ENCODE measurements at regions not wholly inside any gene's neighbourhood (a gene's known extent, or its start where the extent isn't known, plus 50 kb on each side); places are given as distances from the start of the nearest gene placed in this dataset.

DNA sequence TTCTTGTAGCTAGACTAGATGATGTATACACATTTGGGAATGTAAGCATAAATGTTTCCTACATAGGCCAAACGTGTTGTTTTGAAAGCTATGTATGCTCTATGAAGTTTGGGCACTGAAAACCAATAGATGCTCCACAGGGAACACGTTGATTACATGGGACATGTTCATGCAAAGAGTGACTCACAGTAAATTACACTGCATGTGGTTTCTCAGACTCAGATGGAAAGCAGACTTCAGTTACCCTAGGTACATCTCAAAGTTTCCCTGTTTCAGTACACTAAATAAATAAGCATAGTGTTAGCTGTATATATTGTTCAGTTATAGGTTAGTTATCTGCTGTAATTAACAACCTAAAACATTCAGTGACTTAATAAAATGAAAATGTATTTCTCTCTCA lies 301.9 kb upstream of the RUNX1 start:
- TF ChIP-seq ZNF121 (tag by site-specific recombination; IDR thresholded peaks at IDR 0.05) = no peak
- Histone ChIP-seq H3K4me3 (ENCODE audit: low read depth, low read length) (no peak overlapping the region), H3K9me3 (ENCODE audit: control insufficient read depth, insufficient read depth, low read depth, low read length) (no peaks in the 10 kb centered on the region), H3K36me3 (ENCODE audit: control insufficient read depth in 2 of 2, insufficient read depth in 1 of 2, low read length in 2 of 2) (no peaks in the 10 kb centered on the region), H3K4me1 (ENCODE audit: control insufficient read depth, insufficient read depth, low read length) (no peaks in the 10 kb centered on the region), H3K27ac (ENCODE audit: extremely low read depth, low read depth, low read length) (no peak overlapping the region)
- POLR2A ChIA-PET = interaction anchor here (0.6 to 1.3 kb wide), 2 partner anchors 14 to 428 kb away, joined by 3 read pairs; no protein-coding TSS in a partner anchor
- CTCF ChIA-PET = interaction anchor here (0.6 to 1.1 kb wide), 4 partner anchors 62 to 605 kb away, joined by 3 to 5 read pairs (median 4); no protein-coding TSS in a partner anchor

DNA sequence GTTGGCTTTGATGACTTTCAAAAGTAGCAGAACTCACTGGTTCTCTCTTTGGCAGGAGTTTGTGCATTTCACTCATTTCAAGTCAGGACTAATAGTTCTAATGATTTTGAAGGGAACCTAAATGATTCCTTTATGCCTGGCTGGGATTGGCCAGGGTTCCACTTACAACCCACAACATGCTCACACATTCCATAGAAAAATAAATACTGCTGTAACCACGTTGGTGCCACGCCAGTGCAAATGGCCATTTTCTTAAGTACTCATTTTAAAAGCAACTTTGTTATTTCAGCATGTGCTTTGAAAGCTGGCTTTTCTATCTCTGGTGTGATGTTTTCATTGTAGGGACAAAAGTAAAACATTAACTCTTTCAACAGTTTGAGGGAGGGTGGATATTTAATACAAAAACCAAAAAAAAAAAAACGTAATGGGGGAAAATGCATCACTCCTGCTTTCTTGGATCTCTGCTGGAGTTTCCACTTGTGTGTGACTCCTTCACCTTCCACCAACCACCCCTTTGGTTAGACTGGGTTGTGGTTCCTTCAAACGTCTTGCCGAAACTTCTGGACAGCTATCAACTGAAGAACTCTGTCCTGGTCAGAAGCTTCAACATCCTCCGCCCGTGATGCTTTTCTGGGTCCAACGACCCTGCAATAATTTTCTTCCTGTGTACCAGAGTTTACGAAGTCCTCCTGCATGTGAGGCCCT lies 300.4 kb upstream of the RUNX1 start:
- Histone ChIP-seq H3K36me3 (ENCODE audit: control insufficient read depth in 2 of 2, insufficient read depth in 1 of 2, low read length in 2 of 2) (no peaks in the 10 kb centered on the region), H3K27ac (ENCODE audit: extremely low read depth, low read depth, low read length) (no peak overlapping the region), H3K9me3 (ENCODE audit: control insufficient read depth, insufficient read depth, low read depth, low read length) (no peaks in the 10 kb centered on the region), H3K4me3 (ENCODE audit: low read depth, low read length) (no peak overlapping the region), H3K4me1 (ENCODE audit: control insufficient read depth, insufficient read depth, low read length) (no peaks in the 10 kb centered on the region)
- TF ChIP-seq ZNF221 (tag by site-specific recombination; IDR thresholded peaks at IDR 0.05; ENCODE audit: borderline replicate concordance) = no peak
- TF ChIP-seq ZNF521 (tag by site-specific recombination; IDR thresholded peaks at IDR 0.05) = no peak
- TF ChIP-seq FEZF1 (tag by site-specific recombination; IDR thresholded peaks at IDR 0.05) = no peak
- no peak for TF ChIP-seq ZNF473 (tag by site-specific recombination; IDR thresholded peaks at IDR 0.05)
- no peak for TF ChIP-seq ZNF433 (tag by site-specific recombination; IDR thresholded peaks at IDR 0.05; ENCODE audit: low read depth)
- no peak for TF ChIP-seq ZNF624 (tag by site-specific recombination; IDR thresholded peaks at IDR 0.05)
- TF ChIP-seq KLF7 (tag by site-specific recombination; IDR thresholded peaks at IDR 0.05; ENCODE audit: borderline replicate concordance) = no peak
- no peak for TF ChIP-seq GLI2 (tag by site-specific recombination; IDR thresholded peaks at IDR 0.05; ENCODE audit: borderline replicate concordance, low read depth)
- TF ChIP-seq YY2 (tag by site-specific recombination; IDR thresholded peaks at IDR 0.05) = no peak
- no peak for TF ChIP-seq ZNF768 (tag by site-specific recombination; IDR thresholded peaks at IDR 0.05)
- TF ChIP-seq SCRT1 (tag by site-specific recombination; IDR thresholded peaks at IDR 0.05; ENCODE audit: borderline replicate concordance) = no peak
- no peak for TF ChIP-seq ZXDB (tag by site-specific recombination; IDR thresholded peaks at IDR 0.05)
- TF ChIP-seq ZNF792 (tag by site-specific recombination; IDR thresholded peaks at IDR 0.05) = no peak
- CTCF ChIA-PET = no interaction called here
- POLR2A ChIA-PET = no interaction called here

DNA sequence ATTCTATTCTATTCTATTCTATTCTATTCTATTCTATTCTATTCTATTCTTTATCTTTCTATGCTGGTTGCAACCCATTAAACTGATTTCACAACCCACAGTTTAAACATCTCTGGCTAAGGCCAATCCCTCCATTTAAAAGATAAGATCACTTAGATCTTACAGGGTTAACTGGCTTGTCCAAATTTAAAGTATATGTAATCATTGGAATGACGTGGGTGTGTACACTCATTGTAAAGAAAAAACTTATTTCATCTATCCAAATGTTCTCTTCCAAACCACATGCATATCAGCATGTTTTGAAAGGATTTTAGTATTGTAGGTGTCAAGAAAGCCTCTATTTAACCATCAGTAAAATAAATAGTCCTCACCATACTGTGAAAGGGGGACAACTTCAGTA lies 299.6 kb upstream of the RUNX1 start:
- H3K36me3 ChIP-seq (ENCODE audit: control insufficient read depth in 2 of 2, insufficient read depth in 1 of 2, low read length in 2 of 2) = no peaks in the 10 kb centered on the region
- TF ChIP-seq ZNF626 (tag by site-specific recombination; IDR thresholded peaks at IDR 0.05) (no peak), ZNF223 (tag by site-specific recombination; IDR thresholded peaks at IDR 0.05) (no peak), ZNF398 (tag by site-specific recombination; IDR thresholded peaks at IDR 0.05) (no peak), ZNF394 (tag by site-specific recombination; IDR thresholded peaks at IDR 0.05; ENCODE audit: borderline replicate concordance) (no peak), ZNF214 (tag by site-specific recombination; IDR thresholded peaks at IDR 0.05; ENCODE audit: borderline replicate concordance) (no peak), ZBTB8A (tag by site-specific recombination; IDR thresholded peaks at IDR 0.05) (no peak), ZNF174 (tag by site-specific recombination; IDR thresholded peaks at IDR 0.05) (no peak), ZNF138 (tag by site-specific recombination; IDR thresholded peaks at IDR 0.05; ENCODE audit: borderline replicate concordance) (no peak)
- TF ChIP-seq, protein P1, sequence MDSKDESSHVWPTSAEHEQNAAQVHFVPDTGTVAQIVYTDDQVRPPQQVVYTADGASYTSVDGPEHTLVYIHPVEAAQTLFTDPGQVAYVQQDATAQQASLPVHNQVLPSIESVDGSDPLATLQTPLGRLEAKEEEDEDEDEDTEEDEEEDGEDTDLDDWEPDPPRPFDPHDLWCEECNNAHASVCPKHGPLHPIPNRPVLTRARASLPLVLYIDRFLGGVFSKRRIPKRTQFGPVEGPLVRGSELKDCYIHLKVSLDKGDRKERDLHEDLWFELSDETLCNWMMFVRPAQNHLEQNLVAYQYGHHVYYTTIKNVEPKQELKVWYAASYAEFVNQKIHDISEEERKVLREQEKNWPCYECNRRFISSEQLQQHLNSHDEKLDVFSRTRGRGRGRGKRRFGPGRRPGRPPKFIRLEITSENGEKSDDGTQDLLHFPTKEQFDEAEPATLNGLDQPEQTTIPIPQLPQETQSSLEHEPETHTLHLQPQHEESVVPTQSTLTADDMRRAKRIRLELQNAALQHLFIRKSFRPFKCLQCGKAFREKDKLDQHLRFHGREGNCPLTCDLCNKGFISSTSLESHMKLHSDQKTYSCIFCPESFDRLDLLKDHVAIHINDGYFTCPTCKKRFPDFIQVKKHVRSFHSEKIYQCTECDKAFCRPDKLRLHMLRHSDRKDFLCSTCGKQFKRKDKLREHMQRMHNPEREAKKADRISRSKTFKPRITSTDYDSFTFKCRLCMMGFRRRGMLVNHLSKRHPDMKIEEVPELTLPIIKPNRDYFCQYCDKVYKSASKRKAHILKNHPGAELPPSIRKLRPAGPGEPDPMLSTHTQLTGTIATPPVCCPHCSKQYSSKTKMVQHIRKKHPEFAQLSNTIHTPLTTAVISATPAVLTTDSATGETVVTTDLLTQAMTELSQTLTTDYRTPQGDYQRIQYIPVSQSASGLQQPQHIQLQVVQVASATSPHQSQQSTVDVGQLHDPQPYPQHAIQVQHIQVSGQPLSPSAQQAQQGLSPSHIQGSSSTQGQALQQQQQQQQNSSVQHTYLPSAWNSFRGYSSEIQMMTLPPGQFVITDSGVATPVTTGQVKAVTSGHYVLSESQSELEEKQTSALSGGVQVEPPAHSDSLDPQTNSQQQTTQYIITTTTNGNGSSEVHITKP (tag by site-specific recombination; IDR thresholded peaks at IDR 0.05) = no peak
- TF ChIP-seq, protein P2, sequence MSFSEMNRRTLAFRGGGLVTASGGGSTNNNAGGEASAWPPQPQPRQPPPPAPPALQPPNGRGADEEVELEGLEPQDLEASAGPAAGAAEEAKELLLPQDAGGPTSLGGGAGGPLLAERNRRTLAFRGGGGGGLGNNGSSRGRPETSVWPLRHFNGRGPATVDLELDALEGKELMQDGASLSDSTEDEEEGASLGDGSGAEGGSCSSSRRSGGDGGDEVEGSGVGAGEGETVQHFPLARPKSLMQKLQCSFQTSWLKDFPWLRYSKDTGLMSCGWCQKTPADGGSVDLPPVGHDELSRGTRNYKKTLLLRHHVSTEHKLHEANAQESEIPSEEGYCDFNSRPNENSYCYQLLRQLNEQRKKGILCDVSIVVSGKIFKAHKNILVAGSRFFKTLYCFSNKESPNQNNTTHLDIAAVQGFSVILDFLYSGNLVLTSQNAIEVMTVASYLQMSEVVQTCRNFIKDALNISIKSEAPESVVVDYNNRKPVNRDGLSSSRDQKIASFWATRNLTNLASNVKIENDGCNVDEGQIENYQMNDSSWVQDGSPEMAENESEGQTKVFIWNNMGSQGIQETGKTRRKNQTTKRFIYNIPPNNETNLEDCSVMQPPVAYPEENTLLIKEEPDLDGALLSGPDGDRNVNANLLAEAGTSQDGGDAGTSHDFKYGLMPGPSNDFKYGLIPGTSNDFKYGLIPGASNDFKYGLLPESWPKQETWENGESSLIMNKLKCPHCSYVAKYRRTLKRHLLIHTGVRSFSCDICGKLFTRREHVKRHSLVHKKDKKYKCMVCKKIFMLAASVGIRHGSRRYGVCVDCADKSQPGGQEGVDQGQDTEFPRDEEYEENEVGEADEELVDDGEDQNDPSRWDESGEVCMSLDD (tag by site-specific recombination; IDR thresholded peaks at IDR 0.05) = no peak

More for the DNA sequence above, 299.6 kb upstream of the RUNX1 start:
- ChIA-PET CTCF (interaction anchor here (0.6 kb wide), 1 partner anchor 53 kb away, joined by 3 read pairs; no protein-coding TSS in a partner anchor), POLR2A (no interaction called here)
- Histone ChIP-seq H3K4me3 (ENCODE audit: low read depth, low read length) (no peak overlapping the region), H3K27ac (ENCODE audit: extremely low read depth, low read depth, low read length) (no peak overlapping the region), H3K4me1 (ENCODE audit: control insufficient read depth, insufficient read depth, low read length) (no peaks in the 10 kb centered on the region), H3K9me3 (ENCODE audit: control insufficient read depth, insufficient read depth, low read depth, low read length) (no peaks in the 10 kb centered on the region)

Data from HEK293 (cell line).